ENCODE measurements at regions not wholly inside any gene's neighbourhood (a gene's known extent, or its start where the extent isn't known, plus 50 kb on each side); places are given as distances from the start of the nearest gene placed in this dataset.

GRCh38 chr13:83546476-83546875, 335.8 kb downstream of the SLITRK1 start:
- ChIA-PET POLR2A (ENCODE audit: unreplicated experiment) (no interaction called here), CTCF (no interaction called here)
- no peak overlapping the region for H2AFZ ChIP-seq (replicated peaks; ENCODE audit: low read length, poor library complexity)
- H3K18ac ChIP-seq (ENCODE audit: low read depth, low read length): no peak overlapping the region
- no peak overlapping the region for H4K8ac ChIP-seq (ENCODE audit: low read depth in 2 of 2, low read length in 2 of 2)
- no peak overlapping the region for H3K56ac ChIP-seq (ENCODE audit: extremely low read depth, insufficient read depth, low read length)
- no peak overlapping the region for H2BK15ac ChIP-seq (ENCODE audit: low read depth, low read length)
- no peaks in the 10 kb centered on the region for H3K36me3 ChIP-seq (ENCODE audit: control insufficient read depth, insufficient read depth, low read length)
- H3K4ac ChIP-seq (ENCODE audit: low read depth, low read length): no peak overlapping the region
- H2AK5ac ChIP-seq (ENCODE audit: low read depth, low read length): no peak overlapping the region
- no peaks in the 10 kb centered on the region for H3K79me1 ChIP-seq (ENCODE audit: low read depth in 1 of 2, low read length in 2 of 2)
- no peak overlapping the region for H4K91ac ChIP-seq (ENCODE audit: insufficient read depth, low read depth, low read length)
- no peak overlapping the region for H2BK120ac ChIP-seq (ENCODE audit: low read depth, low read length)
- H2AK9ac ChIP-seq (replicated peaks; ENCODE audit: low read depth, low read length, poor library complexity): no peak overlapping the region
- TF ChIP-seq USF2 (IDR thresholded peaks at IDR 0.05; ENCODE audit: low read depth, low read length) (no peak), NFE2L2 (IDR thresholded peaks at IDR 0.05; ENCODE audit: low read depth, low read length) (no peak), MAZ (IDR thresholded peaks at IDR 0.05; ENCODE audit: borderline replicate concordance, low read depth, low read length) (no peak), BHLHE40 (IDR thresholded peaks at IDR 0.05; ENCODE audit: low read depth, low read length) (no peak), ELK1 (IDR thresholded peaks at IDR 0.05; ENCODE audit: borderline replicate concordance, low read depth, low read length) (no peak), RCOR1 (IDR thresholded peaks at IDR 0.05; ENCODE audit: insufficient replicate concordance, low read length) (no peak), SMC3 (IDR thresholded peaks at IDR 0.05; ENCODE audit: low read depth, low read length) (no peak), CTCF (conservative IDR thresholded peaks at IDR 0.05; ENCODE audit: low read depth, low read length) (no peak), RFX5 (IDR thresholded peaks at IDR 0.05; ENCODE audit: low read depth, low read length) (no peak), POLR2A (IDR thresholded peaks at IDR 0.05; ENCODE audit: low read depth, low read length) (no peak), CHD1 (IDR thresholded peaks at IDR 0.05; ENCODE audit: low read depth, low read length) (no peak), FOS (IDR thresholded peaks at IDR 0.05; ENCODE audit: low read depth, low read length) (no peak), RAD21 (IDR thresholded peaks at IDR 0.05; ENCODE audit: low read length) (no peak), CEBPB (IDR thresholded peaks at IDR 0.05; ENCODE audit: low read depth, low read length) (no peak), MXI1 (IDR thresholded peaks at IDR 0.05; ENCODE audit: borderline replicate concordance, low read depth, low read length) (no peak), MAFK (IDR thresholded peaks at IDR 0.05; ENCODE audit: low read depth, low read length) (no peak)
- no peak overlapping the region for H3K14ac ChIP-seq (replicated peaks; ENCODE audit: low read depth, low read length)
- in situ Hi-C loops (cut with MboI; ENCODE audit: low sequenced_read_pairs): no loop called here
- no peaks in the 10 kb centered on the region for H3K9me3 ChIP-seq (ENCODE audit: control insufficient read depth, insufficient read depth, low read length)
- DNase-seq: no peak
- no peak overlapping the region for H3K27ac ChIP-seq (ENCODE audit: insufficient read depth, low read length)
- H3K23ac ChIP-seq (ENCODE audit: low read depth, low read length): no peak overlapping the region
- dilution Hi-C loops (cut with HindIII; ENCODE audit: low sequenced_read_pairs, unreplicated experiment): no loop called here
- no peak overlapping the region for H2BK5ac ChIP-seq (ENCODE audit: low read depth, low read length, poor library complexity, severe bottlenecking)
- no TSS peak for BruUV-seq (replicated peaks)
- no peak overlapping the region for H3K9ac ChIP-seq (ENCODE audit: low read depth, low read length)
- no peak overlapping the region for H3K4me3 ChIP-seq (ENCODE audit: insufficient read depth, low read depth, low read length)
- no peak overlapping the region for H2BK20ac ChIP-seq (ENCODE audit: low read depth, low read length)
- no peaks in the 10 kb centered on the region for H3K9me1 ChIP-seq (ENCODE audit: insufficient read depth, low read length)
- no peaks in the 10 kb centered on the region for H3K27me3 ChIP-seq (ENCODE audit: control insufficient read depth, insufficient read depth, low read length)
- H3K4me1 ChIP-seq (ENCODE audit: control insufficient read depth, insufficient read depth, low read length): no peaks in the 10 kb centered on the region
- H4K5ac ChIP-seq (ENCODE audit: low read depth, low read length): no peak overlapping the region
- no peak overlapping the region for H3K4me2 ChIP-seq (ENCODE audit: low read depth, low read length)
- ATAC-seq (ENCODE audit: low read depth): no peak
- WGBS, 2 experiments (ENCODE audit: extremely low coverage in 2 of 2, insufficient read length in 1 of 2): no CpG with 5 or more reads among the region's 2 CpGs
- intact Hi-C loops (cut with micrococcal nuclease): no loop called here
- H4K20me1 ChIP-seq (ENCODE audit: insufficient read depth, low read length): no peaks in the 10 kb centered on the region

All from IMR-90 (cell line).